ENCODE measurements at regions not wholly inside any gene's neighbourhood (a gene's known extent, or its start where the extent isn't known, plus 50 kb on each side); places are given as distances from the start of the nearest gene placed in this dataset.
A peak's percentile ranks its signal among the peaks of the same experiment; 100 is the strongest.
"Not testable (repeated sequence)": the region's sequence is repeated elsewhere in the genome, so short reads cannot be mapped to it uniquely, and the experiment has no call there.

GRCh38 chr10:38330306-38330705 lies 236.2 kb downstream of the ZNF37A start:
- not testable (repeated sequence) for DNase-seq (ENCODE audit: extremely low read depth, low read depth)

- DNase-seq (ENCODE audit: extremely low read depth, low read depth) = not testable (repeated sequence)
Observed at GRCh38 chr10:38331106-38331505, 237.0 kb downstream of the ZNF37A start.

- DNase-seq (ENCODE audit: extremely low read depth, low read depth) = not testable (repeated sequence)
Observed at GRCh38 chr10:38333699-38334098, 239.6 kb downstream of the ZNF37A start.

GRCh38 chr10:38350645-38351044 lies 256.5 kb downstream of the ZNF37A start:
- DNase-seq (ENCODE audit: extremely low read depth, low read depth) = not testable (repeated sequence)

- not testable (repeated sequence) for DNase-seq (ENCODE audit: extremely low read depth, low read depth)
Observed at GRCh38 chr10:38354410-38354809, 260.3 kb downstream of the ZNF37A start.

- DNase-seq (ENCODE audit: extremely low read depth, low read depth) = not testable (repeated sequence)
Observed at GRCh38 chr10:38355911-38356526, 261.9 kb downstream of the ZNF37A start.

GRCh38 chr10:38356527-38356926 lies 262.4 kb downstream of the ZNF37A start:
- DNase-seq (ENCODE audit: extremely low read depth, low read depth) = not testable (repeated sequence)

- DNase-seq (ENCODE audit: extremely low read depth, low read depth) = not testable (repeated sequence)
Observed at GRCh38 chr10:38362514-38362913, 268.4 kb downstream of the ZNF37A start.

GRCh38 chr10:38364073-38364472 lies 269.9 kb downstream of the ZNF37A start:
- DNase-seq (ENCODE audit: extremely low read depth, low read depth) = not testable (repeated sequence)

GRCh38 chr10:38365917-38366316 lies 271.8 kb downstream of the ZNF37A start:
- DNase-seq (ENCODE audit: extremely low read depth, low read depth) = not testable (repeated sequence)
- peak; percentile 48 for TF ChIP-seq CTCF (IDR thresholded peaks at IDR 0.05; ENCODE audit: low read depth, low read length)

GRCh38 chr10:38383800-38384199 lies 289.7 kb downstream of the ZNF37A start:
- not testable (repeated sequence) for DNase-seq (ENCODE audit: extremely low read depth, low read depth)

GRCh38 chr10:38386869-38387268 lies 292.7 kb downstream of the ZNF37A start:
- not testable (repeated sequence) for DNase-seq (ENCODE audit: extremely low read depth, low read depth)

- not testable (repeated sequence) for DNase-seq (ENCODE audit: extremely low read depth, low read depth)
Observed at GRCh38 chr10:38390725-38391124, 296.6 kb downstream of the ZNF37A start.

- DNase-seq (ENCODE audit: extremely low read depth, low read depth) = not testable (repeated sequence)
Observed at GRCh38 chr10:38395465-38395864, 301.3 kb downstream of the ZNF37A start.

GRCh38 chr10:38396178-38396954 lies 302.2 kb downstream of the ZNF37A start:
- not testable (repeated sequence) for DNase-seq (ENCODE audit: extremely low read depth, low read depth)

- not testable (repeated sequence) for DNase-seq (ENCODE audit: extremely low read depth, low read depth)
Observed at GRCh38 chr10:38401565-38401964, 307.4 kb downstream of the ZNF37A start.

GRCh38 chr10:38402442-38403346 lies 308.6 kb downstream of the ZNF37A start:
- DNase-seq (ENCODE audit: extremely low read depth, low read depth) = peak; percentile 81

- DNase-seq (ENCODE audit: extremely low read depth, low read depth) = not testable (repeated sequence)
Observed at GRCh38 chr10:38403347-38404117, 309.4 kb downstream of the ZNF37A start.

GRCh38 chr10:38423634-38424033 lies 329.5 kb downstream of the ZNF37A start:
- not testable (repeated sequence) for DNase-seq (ENCODE audit: extremely low read depth, low read depth)
